SK-N-MC (cell line): ENCODE measurements at regions not wholly inside any gene's neighbourhood (a gene's known extent, or its start where the extent isn't known, plus 50 kb on each side); places are given as distances from the start of the nearest gene placed in this dataset.

Source experiments
- EZH2 ChIP-seq: fragments of 200-600 bp; sonication (generic); IDR thresholded peaks from one replicate; pipeline ENCODE4 v1.6.1; 2017; ENCODE audit warnings: antibody characterized with exemption
- POLR2AphosphoS5 ChIP-seq: IDR thresholded peaks from 2 replicates; pipeline ENCODE4 v1.6.1; 2012; ENCODE audit warnings: mild to moderate bottlenecking, low read depth, low read length, borderline replicate concordance

DNA sequence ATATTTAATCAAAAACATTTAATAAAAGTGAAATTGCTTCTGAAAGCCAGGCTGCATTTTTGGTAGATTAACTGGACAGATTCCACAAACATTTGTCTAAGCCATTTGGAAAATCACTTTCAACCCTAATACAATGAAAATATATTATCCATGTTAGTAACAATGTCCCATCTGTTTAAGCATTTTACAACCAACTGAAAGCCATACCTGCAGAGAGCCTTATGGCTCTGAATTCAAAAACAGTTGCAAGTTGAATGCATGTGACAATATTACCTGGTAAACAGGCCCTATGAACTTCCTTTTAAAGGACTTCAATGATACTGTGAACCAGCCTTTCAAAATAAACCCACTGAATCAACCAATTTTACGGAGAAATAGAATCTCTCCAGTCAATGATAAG is 468.1 kb downstream of the BTG1 start:
- TF ChIP-seq EZH2 (no peak), POLR2AphosphoS5 (no peak)
